IMR-90 (cell line): ENCODE measurements at regions not wholly inside any gene's neighbourhood (a gene's known extent, or its start where the extent isn't known, plus 50 kb on each side); places are given as distances from the start of the nearest gene placed in this dataset.

Experiments
- CEBPB ChIP-seq: IDR thresholded peaks from 2 replicates; pipeline ENCODE4 v1.6.1; 2012; ENCODE audit warnings: low read depth, low read length, improper control_type of control experiment
- POLR2A ChIP-seq: IDR thresholded peaks from 2 replicates; pipeline ENCODE4 v1.6.1; 2012; ENCODE audit warnings: mild to moderate bottlenecking, low read depth, low read length
- SMC3 ChIP-seq: fragments of 150-350 bp; IDR thresholded peaks from 2 replicates; pipeline ENCODE4 v1.6.1; 2016; ENCODE audit warnings: low read depth, mild to moderate bottlenecking, antibody characterized with exemption, low read length, moderate library complexity
- TF ChIP-seq, protein P1 (sequence below): conservative IDR thresholded peaks from 2 replicates; pipeline ENCODE4 v1.5.1; 2012; ENCODE audit warnings: mild to moderate bottlenecking, low read depth, low read length, improper control_type of control experiment

DNA sequence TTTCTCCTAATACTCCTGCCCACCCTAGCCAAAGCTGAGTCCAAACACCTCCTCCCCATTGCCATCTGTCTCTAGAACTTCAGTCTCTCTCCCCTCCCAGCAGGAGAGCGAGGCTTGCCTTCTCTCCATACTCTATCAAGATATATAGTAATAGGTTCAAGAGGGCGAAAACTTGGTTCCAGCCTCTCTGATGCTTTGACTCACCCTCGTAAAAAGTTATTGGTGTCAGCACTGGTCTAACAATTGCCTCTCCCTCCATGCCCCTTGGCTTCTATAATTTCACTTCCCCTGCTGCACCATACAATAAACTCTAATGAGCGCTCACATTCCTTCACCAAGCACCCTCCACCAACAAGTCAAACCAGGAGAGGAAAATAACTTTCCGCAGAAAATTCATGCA, 797.3 kb downstream of the BCL11A start:
- TF ChIP-seq, protein P1, sequence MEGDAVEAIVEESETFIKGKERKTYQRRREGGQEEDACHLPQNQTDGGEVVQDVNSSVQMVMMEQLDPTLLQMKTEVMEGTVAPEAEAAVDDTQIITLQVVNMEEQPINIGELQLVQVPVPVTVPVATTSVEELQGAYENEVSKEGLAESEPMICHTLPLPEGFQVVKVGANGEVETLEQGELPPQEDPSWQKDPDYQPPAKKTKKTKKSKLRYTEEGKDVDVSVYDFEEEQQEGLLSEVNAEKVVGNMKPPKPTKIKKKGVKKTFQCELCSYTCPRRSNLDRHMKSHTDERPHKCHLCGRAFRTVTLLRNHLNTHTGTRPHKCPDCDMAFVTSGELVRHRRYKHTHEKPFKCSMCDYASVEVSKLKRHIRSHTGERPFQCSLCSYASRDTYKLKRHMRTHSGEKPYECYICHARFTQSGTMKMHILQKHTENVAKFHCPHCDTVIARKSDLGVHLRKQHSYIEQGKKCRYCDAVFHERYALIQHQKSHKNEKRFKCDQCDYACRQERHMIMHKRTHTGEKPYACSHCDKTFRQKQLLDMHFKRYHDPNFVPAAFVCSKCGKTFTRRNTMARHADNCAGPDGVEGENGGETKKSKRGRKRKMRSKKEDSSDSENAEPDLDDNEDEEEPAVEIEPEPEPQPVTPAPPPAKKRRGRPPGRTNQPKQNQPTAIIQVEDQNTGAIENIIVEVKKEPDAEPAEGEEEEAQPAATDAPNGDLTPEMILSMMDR = no peak
- TF ChIP-seq SMC3 = no peak
- TF ChIP-seq CEBPB = no peak
- no peak for TF ChIP-seq POLR2A
